Right hindlimb (tissue), 1 donor: ENCODE measurements at regions not wholly inside any gene's neighbourhood (a gene's known extent, or its start where the extent isn't known, plus 50 kb on each side); places are given as distances from the start of the nearest gene placed in this dataset.
"Not testable (repeated sequence)": the region's sequence is repeated elsewhere in the genome, so short reads cannot be mapped to it uniquely, and the experiment has no call there.

Experiments
- DNase-seq: peaks from one replicate; pipeline ENCODE4 v3.0.0-alpha.2; 2018

DNA sequence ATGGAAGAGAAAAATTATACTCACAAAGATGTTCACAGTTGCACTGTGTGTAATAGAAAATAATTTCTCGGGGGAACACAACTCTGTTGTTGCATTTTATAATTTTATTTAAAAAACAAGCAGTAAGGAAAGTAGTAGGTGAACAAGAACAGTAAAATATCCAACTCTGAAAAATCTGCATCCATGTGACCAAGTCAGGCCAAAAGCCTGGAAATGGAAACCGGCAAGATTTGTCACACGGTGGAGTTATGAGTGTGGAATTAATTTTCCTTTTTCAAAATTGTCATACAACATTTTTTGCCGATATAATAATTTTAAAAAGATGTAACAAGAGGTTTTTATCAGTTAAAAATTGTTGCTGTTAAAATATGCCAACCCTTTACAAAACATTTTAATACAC lies 1421.5 kb downstream of the BRD1 start:
- no peak for DNase-seq

DNA sequence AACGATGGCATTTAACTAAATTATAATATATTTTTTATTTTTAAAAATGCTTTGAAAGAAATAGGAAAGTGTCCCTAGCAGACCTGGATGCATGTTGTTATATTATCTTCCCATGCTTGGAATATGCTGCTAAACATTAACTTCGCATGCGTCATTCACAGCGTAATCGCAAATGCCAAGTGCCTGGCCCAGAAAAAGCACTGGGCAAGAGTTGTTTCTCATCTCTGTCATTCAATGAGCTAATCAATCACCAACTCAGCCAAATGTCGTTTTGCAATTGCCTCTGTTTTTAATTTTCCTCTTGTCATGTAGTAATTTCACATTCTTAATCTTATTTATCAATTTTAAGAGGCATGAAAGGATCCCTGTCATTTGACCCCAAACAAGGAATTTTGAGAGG lies 1421.9 kb downstream of the BRD1 start:
- DNase-seq = no peak

DNA sequence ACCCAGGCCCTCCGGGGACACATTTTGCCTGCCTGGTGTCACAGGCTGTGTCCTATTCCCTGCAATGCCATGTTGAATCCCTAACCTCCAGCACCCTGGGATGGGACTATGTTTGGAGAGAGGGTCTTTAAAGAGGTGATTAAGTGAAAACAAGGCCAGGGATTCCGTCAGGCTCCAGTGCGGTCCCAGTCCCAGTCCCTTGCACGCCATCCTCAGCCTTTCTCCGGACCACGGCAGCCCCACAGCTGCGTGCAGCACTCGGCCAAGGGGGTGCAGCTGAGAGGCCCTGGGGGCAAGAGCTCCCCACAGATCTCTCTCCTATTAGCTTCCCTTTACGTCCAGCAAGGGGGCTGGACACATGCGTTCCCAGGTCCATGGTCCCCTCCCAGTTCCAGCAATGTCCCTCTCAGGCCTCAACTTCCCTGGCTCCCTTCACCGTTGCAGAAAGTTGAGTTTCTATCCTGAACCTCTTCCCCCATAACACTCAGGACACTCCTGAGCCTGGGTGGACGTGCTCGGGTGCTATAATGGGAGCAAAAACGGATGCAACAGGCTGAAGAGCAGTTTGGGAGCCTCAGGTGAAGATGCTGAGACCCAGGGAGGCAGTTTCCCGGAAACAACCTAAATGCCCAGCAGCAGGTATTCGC lies 1422.7 kb downstream of the BRD1 start:
- no peak for DNase-seq

GRCh38 chr22:48403521-48404403 lies 1423.9 kb downstream of the BRD1 start:
- DNase-seq = no peak

DNA sequence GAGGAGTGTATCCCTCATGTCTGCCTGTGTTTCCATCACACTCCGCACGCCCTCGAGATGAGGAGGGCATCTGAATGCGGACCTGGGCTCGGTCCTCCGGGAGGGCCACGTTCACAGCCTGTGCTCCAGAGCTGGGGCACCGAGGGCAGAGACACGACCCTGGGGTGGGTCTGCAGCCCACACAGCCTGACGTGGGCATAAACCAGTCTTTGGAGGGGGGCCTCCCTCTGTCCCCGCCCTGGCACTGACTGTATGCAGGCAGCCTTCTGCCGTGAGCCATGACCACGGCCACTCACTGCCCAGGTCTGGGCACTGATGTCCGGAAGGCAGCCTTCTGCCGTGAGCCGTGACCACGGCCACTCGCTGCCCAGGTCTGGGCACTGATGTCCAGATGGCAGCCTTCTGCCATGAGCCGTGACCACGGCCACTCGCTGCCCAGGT lies 1425.1 kb downstream of the BRD1 start:
- DNase-seq = no peak

DNA sequence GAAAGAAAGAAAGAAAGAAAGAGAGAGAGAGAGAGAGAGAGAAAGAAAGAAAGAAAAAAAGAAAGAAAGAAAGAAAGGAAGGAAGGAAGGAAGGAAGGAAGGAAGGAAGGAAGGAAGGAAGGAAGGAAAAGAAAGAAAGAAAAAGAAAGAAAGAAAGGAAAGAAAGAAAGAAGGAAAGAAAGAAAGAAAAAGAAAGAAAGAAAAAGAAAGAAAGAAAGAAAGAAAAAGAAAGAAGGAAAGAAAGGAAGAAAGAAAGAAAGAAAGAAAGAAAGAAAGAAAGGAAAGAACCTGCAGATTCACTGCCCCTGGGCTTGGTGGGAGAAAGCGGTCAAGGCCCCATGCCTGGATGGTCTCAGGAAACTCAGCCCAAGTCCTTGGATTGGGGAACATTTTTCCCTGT lies 1426.2 kb downstream of the BRD1 start:
- DNase-seq = not testable (repeated sequence)

DNA sequence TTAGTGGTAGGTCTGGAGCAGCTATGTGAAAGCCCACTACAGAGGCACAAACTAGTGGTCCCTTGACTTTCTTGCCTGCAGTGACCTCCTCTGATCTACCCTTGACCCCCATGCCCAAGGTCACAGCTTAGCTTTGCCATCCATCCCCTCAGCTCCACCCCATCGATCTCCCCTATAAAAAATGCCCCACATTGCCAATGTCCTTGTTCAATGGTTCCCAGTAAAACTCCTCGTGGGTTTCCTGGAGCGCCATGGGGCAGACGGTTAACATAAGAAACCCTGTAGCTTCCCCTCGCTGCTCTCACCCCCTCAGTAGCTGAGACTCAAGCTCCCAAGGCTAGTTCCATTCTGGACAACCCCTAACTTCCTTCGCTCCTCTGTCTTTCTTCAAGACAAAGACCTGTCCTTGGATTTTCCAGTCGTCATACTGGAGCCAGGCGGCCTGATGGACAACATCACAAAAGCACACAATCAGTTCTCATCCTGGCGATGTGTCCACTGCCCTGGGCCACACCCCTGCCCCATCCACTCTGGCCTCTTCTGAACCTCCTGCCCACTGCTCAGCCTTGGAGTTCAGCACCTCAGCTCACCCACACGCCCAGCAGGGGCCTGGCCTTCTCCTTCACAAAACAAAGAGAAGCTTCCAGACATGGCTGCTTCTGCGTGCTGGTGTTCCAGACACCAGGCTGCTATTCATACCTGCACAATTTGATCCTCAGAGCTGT lies 1429.3 kb downstream of the BRD1 start:
- no peak for DNase-seq

DNA sequence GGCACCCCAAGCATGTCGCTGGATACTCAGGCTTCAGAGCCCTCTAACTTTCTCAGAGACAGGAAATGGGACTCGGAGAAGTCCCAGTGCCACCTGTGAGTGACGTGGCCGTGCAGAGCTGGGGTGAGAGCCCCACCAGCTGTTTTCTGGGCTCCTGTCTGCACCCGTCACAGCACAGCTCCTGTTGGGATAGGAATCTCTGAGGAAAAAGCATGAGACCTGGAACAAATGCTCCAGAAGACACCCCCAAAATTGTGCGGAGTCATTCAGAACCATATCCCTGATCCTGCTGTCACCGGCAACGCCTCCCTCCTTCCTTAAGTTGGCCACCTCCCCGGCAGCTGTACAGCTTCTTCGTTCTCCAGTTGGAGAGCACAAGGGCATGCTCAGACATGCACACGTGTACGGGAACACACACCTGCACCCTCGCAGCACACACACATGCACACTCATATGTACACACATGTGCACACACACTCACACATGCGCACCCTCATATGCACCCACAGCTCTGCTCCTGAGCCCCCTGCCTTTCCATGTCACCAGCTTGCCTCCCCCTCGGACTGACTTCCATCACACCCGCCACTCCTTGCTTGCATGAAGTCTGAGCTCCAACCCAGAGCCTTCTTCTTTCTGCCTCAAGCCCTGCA lies 1430.0 kb downstream of the BRD1 start:
- no peak for DNase-seq

DNA sequence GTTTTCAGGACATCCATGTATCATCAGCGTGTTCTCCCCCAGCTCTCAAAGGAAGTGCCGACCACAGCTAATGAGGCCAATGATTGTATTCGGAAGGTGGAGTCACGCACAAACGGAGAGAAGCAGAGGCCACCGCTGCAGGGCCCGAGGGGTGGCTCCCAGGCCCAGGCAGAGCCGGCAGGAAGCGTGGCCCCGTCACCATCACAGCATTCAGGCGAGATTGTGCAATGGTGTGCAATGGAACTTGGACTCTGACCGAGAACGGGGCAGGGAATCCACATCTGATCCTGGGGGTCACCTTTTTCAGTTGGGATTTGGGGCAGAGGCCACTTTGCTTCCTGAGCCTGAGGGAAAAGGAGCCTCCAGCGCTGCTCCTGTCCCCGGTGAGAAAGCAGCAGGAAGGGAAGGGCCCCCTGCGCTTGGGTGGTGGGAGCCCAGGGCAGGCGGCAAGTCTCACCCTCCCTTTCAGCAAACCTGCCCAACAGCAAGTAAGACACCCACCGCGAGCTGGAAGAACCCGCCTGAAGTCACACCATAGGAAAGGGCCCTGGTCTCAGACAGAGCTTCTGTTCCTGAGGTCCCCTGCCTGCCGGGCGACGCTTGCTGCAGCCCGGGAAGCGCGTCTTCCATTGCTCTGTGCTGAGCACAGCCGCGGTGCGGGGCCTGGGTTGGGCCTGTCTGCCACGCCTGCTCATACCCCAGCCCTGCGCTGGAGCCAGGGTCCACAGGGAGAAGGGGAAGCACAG lies 1430.7 kb downstream of the BRD1 start:
- DNase-seq = no peak

DNA sequence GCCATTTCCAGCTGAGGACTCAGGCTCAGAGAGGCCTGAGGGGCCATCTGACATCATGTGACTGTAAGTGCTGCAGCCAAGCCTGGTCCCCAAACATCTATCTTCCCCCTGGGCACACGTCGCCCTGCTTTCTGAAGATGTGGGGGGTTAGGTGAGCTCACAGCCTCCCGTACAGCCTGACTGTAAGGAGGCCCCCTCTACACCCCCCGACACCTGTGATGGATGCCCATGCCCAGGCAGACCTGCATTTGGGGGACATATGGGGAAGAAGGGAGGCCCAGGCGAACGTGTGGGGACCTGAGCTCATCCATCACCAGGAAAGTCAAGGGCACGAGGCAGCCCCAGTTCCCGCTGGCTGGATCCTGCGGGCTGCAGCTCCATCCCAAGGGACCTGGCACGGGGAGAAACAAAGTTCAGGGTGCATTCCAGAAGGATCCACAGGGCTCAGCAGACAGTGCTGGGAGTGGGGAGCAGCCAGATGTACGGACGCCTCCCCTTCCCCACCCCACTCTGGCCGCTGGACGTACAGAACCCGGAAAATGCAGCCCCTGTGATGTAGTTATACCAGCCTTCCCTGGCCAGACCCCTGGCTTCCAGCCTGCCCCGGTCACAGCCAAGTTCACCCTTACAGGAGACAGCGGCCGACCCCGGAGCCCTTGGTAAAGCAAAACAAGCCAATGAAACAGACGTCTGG lies 1431.4 kb downstream of the BRD1 start:
- no peak for DNase-seq

GRCh38 chr22:48395201-48395600 lies 1432.5 kb downstream of the BRD1 start:
- DNase-seq = no peak

DNA sequence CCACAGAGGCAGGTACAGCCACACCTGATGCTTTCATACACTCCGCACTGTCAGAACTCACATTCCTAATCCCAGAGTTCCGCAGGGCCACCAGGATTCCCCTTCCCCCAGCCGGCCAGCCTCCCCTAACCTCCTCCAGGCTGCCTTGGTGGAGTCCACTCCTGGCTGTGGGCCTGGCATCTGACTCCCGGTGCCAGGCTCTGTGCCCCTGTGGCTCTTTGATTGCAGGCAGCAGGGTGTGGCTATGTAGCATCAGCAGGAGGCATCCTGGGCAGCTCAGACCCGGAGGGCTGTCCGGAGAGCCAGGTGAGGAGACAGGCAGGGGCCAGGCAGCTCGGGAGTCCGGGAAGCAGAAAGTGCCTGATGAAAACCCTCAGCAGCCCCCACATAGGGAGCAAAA lies 1432.9 kb downstream of the BRD1 start:
- DNase-seq = no peak

DNA sequence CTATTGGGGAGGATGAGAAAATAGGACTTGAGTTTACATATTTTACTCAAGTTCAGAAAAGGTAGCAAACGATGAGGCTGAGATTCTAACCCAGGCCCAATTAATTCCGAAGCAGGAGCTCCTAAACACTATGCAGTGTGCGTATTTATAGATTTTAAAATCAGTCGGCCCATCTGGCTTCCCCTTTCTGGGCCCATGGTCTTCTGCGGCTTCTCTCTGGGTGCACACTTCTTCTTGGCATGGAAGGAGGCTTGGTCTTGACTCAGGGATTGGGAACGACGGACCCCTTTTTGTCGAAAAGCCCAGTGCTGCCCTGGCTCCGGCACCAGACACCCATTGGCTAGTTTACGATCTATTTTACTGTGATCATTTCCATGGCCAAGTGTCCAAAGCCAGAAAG lies 1433.8 kb downstream of the BRD1 start:
- DNase-seq = no peak

DNA sequence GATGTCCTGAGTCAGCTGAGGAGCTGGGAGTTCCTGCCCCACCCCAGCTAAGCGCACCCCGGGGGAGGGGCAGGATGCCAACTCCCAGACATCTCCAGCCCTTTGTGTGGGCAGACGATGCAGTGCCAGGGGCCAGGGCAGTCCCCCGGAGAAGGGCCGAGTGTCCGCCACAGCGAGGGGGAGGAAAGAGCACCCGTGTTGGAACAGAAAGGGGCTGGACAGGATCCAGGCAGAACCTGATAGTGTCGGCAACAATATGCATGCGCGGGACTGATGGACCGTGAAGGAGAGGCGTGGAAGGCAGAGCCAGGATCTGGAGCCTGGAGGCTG lies 1434.7 kb downstream of the BRD1 start:
- no peak for DNase-seq

- no peak for DNase-seq
These were observed 1435.9 kb downstream of the BRD1 start for GRCh38 chr22:48391820-48392219.

GRCh38 chr22:48391171-48391711 lies 1436.4 kb downstream of the BRD1 start:
- DNase-seq = no peak

DNA sequence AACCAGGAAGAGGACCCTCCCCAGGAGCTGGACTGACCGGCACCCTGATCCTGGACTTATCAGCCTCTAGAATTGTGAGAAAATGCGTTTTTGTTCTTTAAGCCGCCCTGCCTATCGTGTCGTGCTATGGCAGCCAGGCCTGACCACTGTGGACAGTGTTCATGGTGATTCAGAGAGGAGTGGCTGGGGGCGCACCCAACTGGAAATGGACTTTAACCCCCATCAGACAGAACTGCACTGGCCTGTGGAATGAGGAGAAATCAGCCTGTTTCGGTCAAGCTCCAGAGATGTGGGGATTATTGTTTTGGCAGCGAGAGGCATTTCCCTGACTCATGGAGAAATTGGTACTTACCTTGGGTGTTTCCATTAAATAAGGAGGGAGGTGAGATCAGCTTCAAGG lies 1437.8 kb downstream of the BRD1 start:
- no peak for DNase-seq

DNA sequence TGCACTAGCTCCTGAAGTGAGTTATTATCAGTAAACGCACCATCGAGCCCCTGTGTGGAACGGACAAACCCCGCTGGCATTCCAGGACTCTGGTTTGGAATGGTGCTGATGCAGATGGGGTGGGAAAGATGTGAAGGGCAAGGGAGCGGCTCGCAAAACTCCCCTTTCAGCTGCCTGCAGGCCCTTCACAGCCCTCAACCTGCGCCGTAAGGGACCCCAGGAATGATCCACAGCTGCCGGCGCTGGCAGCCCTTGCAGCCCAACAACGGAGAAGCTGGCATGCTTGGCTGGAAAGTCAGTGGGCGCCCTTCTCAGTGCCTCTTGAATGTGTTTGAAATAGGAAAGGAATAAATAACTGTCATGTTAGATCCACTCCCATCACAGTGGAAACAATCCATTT lies 1445.5 kb downstream of the BRD1 start:
- DNase-seq = no peak

GRCh38 chr22:48380016-48380665 lies 1447.5 kb downstream of the BRD1 start:
- DNase-seq = no peak

- DNase-seq = no peak
These were observed 1448.3 kb downstream of the BRD1 start for GRCh38 chr22:48379371-48379770.

GRCh38 chr22:48378673-48379072 lies 1449.0 kb downstream of the BRD1 start:
- DNase-seq = no peak
